WTC11 (cell line): ENCODE measurements at regions not wholly inside any gene's neighbourhood (a gene's known extent, or its start where the extent isn't known, plus 50 kb on each side); places are given as distances from the start of the nearest gene placed in this dataset.

Experiments used
- ATAC-seq: fragments of 200-7000 bp; cut with Tn5 transposase; 2 replicates; pipeline ENCODE4 v1.10.0; 2021; ENCODE audit warnings: mild to moderate bottlenecking, moderate library complexity
- CTCF ChIA-PET: fragments of 300-600 bp; sonication (Branson Sonifier 250); formaldehyde crosslinking; loops from one replicate; lab custom pipeline; 2021; ENCODE audit warnings: antibody characterized with exemption; lab: Charles Lee
- POLR2A ChIA-PET: fragments of 350-600 bp; sonication (Branson Sonifier 250); formaldehyde crosslinking; loops from one replicate; lab custom pipeline; 2021; ENCODE audit warnings: antibody characterized with exemption; lab: Charles Lee
- DNase-seq: peaks from one replicate; pipeline ENCODE4 v3.0.0; 2021; ENCODE audit warnings: low spot score
- H3K27ac Mint-ChIP-seq: 2 replicates; pipeline ENCODE4 v1.8.0; 2021; ENCODE audit warnings: mixed read lengths
- H3K27me3 Mint-ChIP-seq: 2 replicates; pipeline ENCODE4 v1.8.0; 2021; ENCODE audit warnings: low read depth, mild to moderate bottlenecking, moderate library complexity, mixed read lengths
- H3K36me3 Mint-ChIP-seq: 2 replicates; pipeline ENCODE4 v1.8.0; 2021; ENCODE audit warnings: mixed read lengths
- H3K4me1 Mint-ChIP-seq: 2 replicates; pipeline ENCODE4 v1.8.0; 2022; ENCODE audit warnings: mixed read lengths
- H3K4me3 Mint-ChIP-seq: 2 replicates; pipeline ENCODE4 v1.8.0; 2021; ENCODE audit warnings: mild to moderate bottlenecking, moderate library complexity, mixed read lengths
- H3K9me3 Mint-ChIP-seq: 2 replicates; pipeline ENCODE4 v1.8.0; 2021; ENCODE audit warnings: mixed read lengths
- CDX4 ChIP-seq: fragments of 250-450 bp; sonication (Bioruptor Pico); IDR thresholded peaks from 2 replicates; pipeline ENCODE4 v1.9.0; 2021; ENCODE audit warnings: moderate library complexity, mild to moderate bottlenecking, inconsistent platforms, borderline replicate concordance
- E2F5 ChIP-seq: sonication (generic); formaldehyde crosslinking; IDR thresholded peaks from 2 replicates; pipeline ENCODE4 v1.8.1; 2022; ENCODE audit warnings: mild to moderate bottlenecking, moderate library complexity, missing genetic modification reagents
- ELF4 ChIP-seq: sonication (generic); formaldehyde crosslinking; IDR thresholded peaks from 2 replicates; pipeline ENCODE4 v1.8.1; 2022; ENCODE audit warnings: low read depth, mild to moderate bottlenecking, moderate library complexity, missing genetic modification reagents
- FOXJ3 ChIP-seq: sonication (generic); formaldehyde crosslinking; IDR thresholded peaks from 2 replicates; pipeline ENCODE4 v1.9.0; 2021; ENCODE audit warnings: missing genetic modification reagents, mild to moderate bottlenecking, borderline replicate concordance
- GTF2I ChIP-seq: fragments of 250-450 bp; sonication (Bioruptor Pico); conservative IDR thresholded peaks from 2 replicates; pipeline ENCODE4 v1.4.0; 2021; ENCODE audit warnings: mild to moderate bottlenecking
- KAT7 ChIP-seq: sonication (generic); formaldehyde crosslinking; IDR thresholded peaks from 2 replicates; pipeline ENCODE4 v1.8.1; 2023; ENCODE audit warnings: missing genetic modification reagents, mild to moderate bottlenecking, borderline replicate concordance
- MAX ChIP-seq: sonication (generic); formaldehyde crosslinking; IDR thresholded peaks from 2 replicates; pipeline ENCODE4 v1.8.0; 2022; ENCODE audit warnings: mild to moderate bottlenecking, missing genetic modification reagents
- MLX ChIP-seq: sonication (generic); formaldehyde crosslinking; IDR thresholded peaks from 2 replicates; pipeline ENCODE4 v1.8.1; 2023; ENCODE audit warnings: mild to moderate bottlenecking, missing genetic modification reagents, moderate library complexity
- MXD4 ChIP-seq: fragments of 250-450 bp; sonication (Bioruptor Pico); IDR thresholded peaks from 2 replicates; pipeline ENCODE4 v1.8.0; 2021; ENCODE audit warnings: mild to moderate bottlenecking, moderate library complexity, borderline replicate concordance
- NFATC4 ChIP-seq: fragments of 250-450 bp; sonication (Bioruptor Pico); IDR thresholded peaks from 2 replicates; pipeline ENCODE4 v1.9.0; 2021; ENCODE audit warnings: mild to moderate bottlenecking
- RELA ChIP-seq: sonication (generic); formaldehyde crosslinking; IDR thresholded peaks from 2 replicates; pipeline ENCODE4 v1.8.1; 2022; ENCODE audit warnings: missing genetic modification reagents, mild to moderate bottlenecking, borderline replicate concordance
- SMAD3 ChIP-seq: sonication (generic); formaldehyde crosslinking; IDR thresholded peaks from 2 replicates; pipeline ENCODE4 v1.8.0; 2022; ENCODE audit warnings: missing genetic modification reagents, mild to moderate bottlenecking, borderline replicate concordance
- SMAD4 ChIP-seq: sonication (generic); formaldehyde crosslinking; IDR thresholded peaks from 2 replicates; pipeline ENCODE4 v1.8.0; 2022; ENCODE audit warnings: mild to moderate bottlenecking, missing genetic modification reagents
- SOX15 ChIP-seq: fragments of 250-450 bp; sonication (Bioruptor Pico); IDR thresholded peaks from 2 replicates; pipeline ENCODE4 v1.9.0; 2021; ENCODE audit warnings: mild to moderate bottlenecking
- TEAD4 ChIP-seq: sonication (generic); formaldehyde crosslinking; IDR thresholded peaks from 2 replicates; pipeline ENCODE4 v1.8.0; 2022; ENCODE audit warnings: mild to moderate bottlenecking, missing genetic modification reagents
- USF2 ChIP-seq: sonication (generic); formaldehyde crosslinking; IDR thresholded peaks from 2 replicates; pipeline ENCODE4 v1.8.1; 2023; ENCODE audit warnings: mild to moderate bottlenecking, missing genetic modification reagents, moderate library complexity
- ZBTB43 ChIP-seq: sonication (generic); formaldehyde crosslinking; IDR thresholded peaks from 2 replicates; pipeline ENCODE4 v1.8.1; 2023; ENCODE audit warnings: mild to moderate bottlenecking, missing genetic modification reagents
- ZMAT4 ChIP-seq: fragments of 250-450 bp; sonication (Bioruptor Pico); IDR thresholded peaks from 2 replicates; pipeline ENCODE4 v1.9.0; 2021; ENCODE audit warnings: mild to moderate bottlenecking
- ZNF121 ChIP-seq: sonication (generic); formaldehyde crosslinking; IDR thresholded peaks from 2 replicates; pipeline ENCODE4 v1.8.0; 2023; ENCODE audit warnings: missing genetic modification reagents
- ZNF263 ChIP-seq: sonication (generic); formaldehyde crosslinking; IDR thresholded peaks from 2 replicates; pipeline ENCODE4 v1.8.1; 2022; ENCODE audit warnings: low read depth, mild to moderate bottlenecking, moderate library complexity, missing genetic modification reagents
- ZNF281 ChIP-seq: sonication (generic); formaldehyde crosslinking; IDR thresholded peaks from 2 replicates; pipeline ENCODE4 v1.8.0; 2023; ENCODE audit warnings: mild to moderate bottlenecking, missing genetic modification reagents
- ZNF396 ChIP-seq: fragments of 250-450 bp; sonication (Bioruptor Pico); IDR thresholded peaks from 2 replicates; pipeline ENCODE4 v1.8.0; 2021; ENCODE audit warnings: mild to moderate bottlenecking, moderate library complexity, borderline replicate concordance
- ZNF423 ChIP-seq: fragments of 250-450 bp; sonication (Bioruptor Pico); IDR thresholded peaks from 2 replicates; pipeline ENCODE4 v2.1.2; 2022; ENCODE audit warnings: mild to moderate bottlenecking, moderate library complexity
- TF ChIP-seq, protein P1 (sequence below): sonication (generic); formaldehyde crosslinking; conservative IDR thresholded peaks from 2 replicates; pipeline ENCODE4 v1.8.1; 2022; ENCODE audit warnings: mild to moderate bottlenecking, missing genetic modification reagents
- TF ChIP-seq, protein P2 (sequence below): sonication (generic); formaldehyde crosslinking; IDR thresholded peaks from 2 replicates; pipeline ENCODE4 v1.8.1; 2022; ENCODE audit warnings: low read depth, missing genetic modification reagents, borderline replicate concordance

DNA sequence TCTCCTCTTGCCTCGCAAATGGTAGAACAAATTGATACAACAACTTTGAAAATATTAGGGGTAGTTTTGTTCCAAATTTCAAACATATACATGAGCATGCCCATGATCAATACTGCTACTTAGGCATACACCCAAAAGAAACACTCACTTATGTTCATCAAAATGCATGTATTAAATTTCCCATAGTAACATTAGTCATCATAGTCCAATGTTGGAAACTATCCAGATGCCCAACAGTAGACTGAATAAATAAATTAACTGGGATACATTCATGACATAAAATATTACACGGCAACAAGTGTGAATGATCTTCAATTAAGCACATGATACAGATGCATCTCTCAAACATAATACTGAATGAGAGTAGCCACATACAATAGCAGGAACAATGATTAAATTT, 391.6 kb downstream of the CDH11 start:
- no peak for TF ChIP-seq TEAD4 (CRISPR knock-in tag)
- no peak for TF ChIP-seq ZNF263 (CRISPR knock-in tag)
- TF ChIP-seq FOXJ3 (CRISPR knock-in tag): no peak
- no peak for TF ChIP-seq ZBTB43 (CRISPR knock-in tag)
- no peak for TF ChIP-seq ZNF281 (CRISPR knock-in tag)
- no peak for TF ChIP-seq SMAD4 (CRISPR knock-in tag)
- no peak for TF ChIP-seq CDX4 (CRISPR knock-in tag)
- TF ChIP-seq, protein P1, sequence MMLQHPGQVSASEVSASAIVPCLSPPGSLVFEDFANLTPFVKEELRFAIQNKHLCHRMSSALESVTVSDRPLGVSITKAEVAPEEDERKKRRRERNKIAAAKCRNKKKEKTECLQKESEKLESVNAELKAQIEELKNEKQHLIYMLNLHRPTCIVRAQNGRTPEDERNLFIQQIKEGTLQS (CRISPR knock-in tag): no peak
- no peak for TF ChIP-seq ZMAT4 (CRISPR knock-in tag)
- no peak for TF ChIP-seq ZNF423 (CRISPR knock-in tag)
- TF ChIP-seq SOX15: no peak
- TF ChIP-seq ZNF121 (CRISPR knock-in tag): no peak
- no peak for TF ChIP-seq MAX (CRISPR knock-in tag)
- TF ChIP-seq GTF2I (CRISPR knock-in tag): no peak
- no peak for TF ChIP-seq MXD4 (CRISPR knock-in tag)
- no peak for TF ChIP-seq ELF4 (CRISPR knock-in tag)
- TF ChIP-seq RELA: no peak
- no peak for TF ChIP-seq NFATC4 (CRISPR knock-in tag)
- TF ChIP-seq USF2 (CRISPR knock-in tag): no peak

GRCh38 chr16:64724339-64724738, 397.5 kb downstream of the CDH11 start:
- POLR2A ChIA-PET: no interaction called here
- TF ChIP-seq MLX (CRISPR knock-in tag): no peak
- no peak for TF ChIP-seq SMAD3
- no peak for TF ChIP-seq FOXJ3 (CRISPR knock-in tag)
- TF ChIP-seq ZNF396 (CRISPR knock-in tag): no peak
- TF ChIP-seq, protein P2, sequence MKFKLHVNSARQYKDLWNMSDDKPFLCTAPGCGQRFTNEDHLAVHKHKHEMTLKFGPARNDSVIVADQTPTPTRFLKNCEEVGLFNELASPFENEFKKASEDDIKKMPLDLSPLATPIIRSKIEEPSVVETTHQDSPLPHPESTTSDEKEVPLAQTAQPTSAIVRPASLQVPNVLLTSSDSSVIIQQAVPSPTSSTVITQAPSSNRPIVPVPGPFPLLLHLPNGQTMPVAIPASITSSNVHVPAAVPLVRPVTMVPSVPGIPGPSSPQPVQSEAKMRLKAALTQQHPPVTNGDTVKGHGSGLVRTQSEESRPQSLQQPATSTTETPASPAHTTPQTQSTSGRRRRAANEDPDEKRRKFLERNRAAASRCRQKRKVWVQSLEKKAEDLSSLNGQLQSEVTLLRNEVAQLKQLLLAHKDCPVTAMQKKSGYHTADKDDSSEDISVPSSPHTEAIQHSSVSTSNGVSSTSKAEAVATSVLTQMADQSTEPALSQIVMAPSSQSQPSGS (CRISPR knock-in tag): no peak
- no peak for TF ChIP-seq E2F5 (CRISPR knock-in tag)
- no peak for TF ChIP-seq KAT7 (CRISPR knock-in tag)
- TF ChIP-seq, all 79 proteins: peak for 0
- Mint-ChIP-seq H3K36me3 (no peaks in the 10 kb centered on the region), H3K27me3 (no peaks in the 10 kb centered on the region), H3K27ac (no peak overlapping the region), H3K4me1 (no peaks in the 10 kb centered on the region), H3K4me3 (no peak overlapping the region), H3K9me3 (no peaks in the 10 kb centered on the region)
- DNase-seq (no peak), ATAC-seq (no peak)
- CTCF ChIA-PET: no interaction called here

More for the DNA sequence above, 391.6 kb downstream of the CDH11 start:
- Mint-ChIP-seq H3K4me1 (no peaks in the 10 kb centered on the region), H3K36me3 (no peaks in the 10 kb centered on the region), H3K27me3 (no peaks in the 10 kb centered on the region), H3K27ac (no peak overlapping the region), H3K4me3 (no peak overlapping the region), H3K9me3 (no peaks in the 10 kb centered on the region)
- no peak for ATAC-seq
- DNase-seq: no peak
- ChIA-PET CTCF (no interaction called here), POLR2A (no interaction called here)
